Thyroid gland (tissue), 4 donors: ENCODE measurements at regions not wholly inside any gene's neighbourhood (a gene's known extent, or its start where the extent isn't known, plus 50 kb on each side); places are given as distances from the start of the nearest gene placed in this dataset.

Experiments used
- DNase-seq, 2 donors: peaks; one replicate each; pipeline ENCODE4 v3.0.0-alpha.2; 2019
- H3K27ac ChIP-seq, 3 donors: fragments of 200-600 bp; sonication (generic); 1 replicate in 2 of 3; 2 replicates in 1 of 3; pipeline ENCODE4 v1.5.1; 2016 to 2019; ENCODE audit warnings: mild to moderate bottlenecking in 1 of 3, moderate library complexity in 1 of 3
- H3K27me3 ChIP-seq: fragments of 200-600 bp; sonication (generic); one replicate; pipeline ENCODE4 v1.5.1; 2019
- H3K36me3 ChIP-seq, 2 donors: fragments of 200-600 bp; sonication (generic); one replicate each; pipeline ENCODE4 v1.5.1; 2016 to 2019
- H3K4me1 ChIP-seq, 2 donors: fragments of 200-600 bp; sonication (generic); one replicate each; pipeline ENCODE4 v1.5.1; 2017 to 2019
- H3K4me3 ChIP-seq, 3 donors: fragments of 200-600 bp; sonication (generic); replicated peaks in 1 of 3; 1 replicate in 2 of 3; 2 replicates in 1 of 3; pipeline ENCODE4 v1.5.1; 2016; ENCODE audit warnings: mild to moderate bottlenecking in 1 of 3
- H3K9me3 ChIP-seq: fragments of 200-600 bp; sonication (generic); one replicate; pipeline ENCODE4 v1.5.1; 2017
- POLR2A ChIP-seq, 2 donors: fragments of 450-650 bp; IDR thresholded peaks; one replicate each; pipeline ENCODE4 v1.6.1; 2017; ENCODE audit warnings: antibody characterized with exemption in 2 of 2, mild to moderate bottlenecking in 2 of 2, moderate library complexity in 1 of 2
- WGBS, 2 donors: methylation state at CpG; one replicate each; pipeline ENCODE4 v1.1.5; 2017; 5-methylcytosine and 5-hydroxymethylcytosine counted together
- intact Hi-C: fragments of 100-400 bp; cut with DNase I; formaldehyde crosslinking; loops from one replicate; pipeline ENCODE4 v1.15.1; 2023
- TF ChIP-seq, protein P1 (sequence below), 6 experiments: fragments of 200-600 bp in 3 of 6; fragments of 450-650 bp in 3 of 6; sonication (generic) in 3 of 6; IDR thresholded peaks; one replicate each; pipeline ENCODE4 v1.5.1; 2016 to 2019; ENCODE audit warnings: antibody characterized with exemption in 6 of 6, mild to moderate bottlenecking in 2 of 6, inconsistent platforms in 1 of 6, moderate library complexity in 1 of 6

DNA sequence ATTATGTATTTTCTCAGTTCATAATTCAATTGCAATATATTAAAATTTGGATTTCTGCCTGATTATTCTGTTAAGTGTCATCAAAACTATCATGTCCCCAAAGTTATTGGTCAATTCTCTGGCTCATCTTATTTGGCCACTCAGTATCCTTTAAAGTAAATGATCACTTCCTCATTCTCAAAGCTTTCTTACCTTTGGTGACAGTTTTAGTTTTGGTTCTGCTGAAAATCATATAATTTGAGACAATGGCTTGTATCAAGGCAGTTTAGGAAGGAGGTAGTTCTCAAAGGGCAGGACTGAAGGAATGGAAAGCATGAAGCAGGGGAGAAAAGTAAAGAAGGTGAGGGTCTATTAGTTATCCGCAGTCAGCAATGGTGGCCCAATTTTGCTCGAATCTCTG lies 1832.1 kb downstream of the ARAP2 start:
- intact Hi-C loops, result no loop called here
- TF ChIP-seq, protein P1, sequence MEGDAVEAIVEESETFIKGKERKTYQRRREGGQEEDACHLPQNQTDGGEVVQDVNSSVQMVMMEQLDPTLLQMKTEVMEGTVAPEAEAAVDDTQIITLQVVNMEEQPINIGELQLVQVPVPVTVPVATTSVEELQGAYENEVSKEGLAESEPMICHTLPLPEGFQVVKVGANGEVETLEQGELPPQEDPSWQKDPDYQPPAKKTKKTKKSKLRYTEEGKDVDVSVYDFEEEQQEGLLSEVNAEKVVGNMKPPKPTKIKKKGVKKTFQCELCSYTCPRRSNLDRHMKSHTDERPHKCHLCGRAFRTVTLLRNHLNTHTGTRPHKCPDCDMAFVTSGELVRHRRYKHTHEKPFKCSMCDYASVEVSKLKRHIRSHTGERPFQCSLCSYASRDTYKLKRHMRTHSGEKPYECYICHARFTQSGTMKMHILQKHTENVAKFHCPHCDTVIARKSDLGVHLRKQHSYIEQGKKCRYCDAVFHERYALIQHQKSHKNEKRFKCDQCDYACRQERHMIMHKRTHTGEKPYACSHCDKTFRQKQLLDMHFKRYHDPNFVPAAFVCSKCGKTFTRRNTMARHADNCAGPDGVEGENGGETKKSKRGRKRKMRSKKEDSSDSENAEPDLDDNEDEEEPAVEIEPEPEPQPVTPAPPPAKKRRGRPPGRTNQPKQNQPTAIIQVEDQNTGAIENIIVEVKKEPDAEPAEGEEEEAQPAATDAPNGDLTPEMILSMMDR (IDR thresholded peaks at IDR 0.05), result no peak
- no peak for TF ChIP-seq POLR2A (IDR thresholded peaks at IDR 0.05)
- no peak for DNase-seq
- H3K36me3 ChIP-seq, result no peaks in the 10 kb centered on the region
- no peak overlapping the region for H3K27ac ChIP-seq
- no peaks in the 10 kb centered on the region for H3K4me1 ChIP-seq
- WGBS, 2 donors, result 93 to 96% methylated on average over 2 of the region's 2 CpGs
- no peaks in the 10 kb centered on the region for H3K9me3 ChIP-seq
- H3K4me3 ChIP-seq, result no peak overlapping the region
- no peaks in the 10 kb centered on the region for H3K27me3 ChIP-seq

DNA sequence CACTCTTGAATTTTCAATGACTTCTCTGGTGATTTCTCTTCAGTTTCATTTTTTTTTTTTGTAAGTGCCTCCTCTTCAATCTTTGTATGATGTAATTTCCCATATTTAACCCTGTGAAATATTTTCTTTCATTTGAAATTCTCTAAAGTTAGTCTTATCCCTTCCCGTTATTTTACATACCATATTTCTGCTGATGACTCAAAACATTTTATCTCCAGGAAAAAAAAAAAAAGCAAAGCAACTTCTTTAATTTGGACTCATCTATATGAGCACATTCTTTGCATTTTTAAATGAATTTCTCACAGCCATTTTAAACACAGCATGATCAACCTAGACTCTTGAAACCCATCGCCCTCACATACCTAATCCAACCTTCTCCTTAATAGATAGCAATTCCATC lies 1831.4 kb downstream of the ARAP2 start:
- intact Hi-C loops, result no loop called here
- 89 to 94% methylated on average over 2 of the region's 2 CpGs for WGBS, 2 donors

DNA sequence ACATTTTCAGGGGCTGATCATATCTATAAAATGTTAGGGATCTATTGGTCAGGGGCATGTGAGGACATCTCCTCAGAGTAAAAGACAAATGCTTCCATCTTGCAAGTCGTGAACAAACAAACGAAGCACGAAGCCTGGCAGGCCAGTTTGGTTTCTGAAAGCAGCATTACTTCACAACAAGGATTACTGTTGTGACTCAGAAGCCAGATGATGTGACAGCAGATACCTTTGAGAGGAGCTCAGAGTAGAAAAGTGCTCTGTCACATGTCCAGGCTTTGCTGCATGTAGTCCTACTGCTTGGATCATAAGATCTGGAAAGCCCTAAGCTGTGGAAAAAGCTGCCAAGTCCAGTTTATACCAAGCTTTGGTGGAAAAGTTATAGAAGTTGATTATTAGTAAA lies 1827.2 kb downstream of the ARAP2 start:
- H3K4me1 ChIP-seq, result no peaks in the 10 kb centered on the region
- H3K27ac ChIP-seq, result no peak overlapping the region
- intact Hi-C loops, result no loop called here
- 75 to 93% methylated on average over 3 of the region's 3 CpGs for WGBS, 2 donors
- no peak overlapping the region for H3K4me3 ChIP-seq
- TF ChIP-seq POLR2A (IDR thresholded peaks at IDR 0.05), result no peak
- TF ChIP-seq, protein P1 (IDR thresholded peaks at IDR 0.05), result no peak
- no peaks in the 10 kb centered on the region for H3K36me3 ChIP-seq
- DNase-seq, result no peak
- H3K9me3 ChIP-seq, result no peaks in the 10 kb centered on the region
- no peaks in the 10 kb centered on the region for H3K27me3 ChIP-seq

More for the DNA sequence above, 1831.4 kb downstream of the ARAP2 start:
- H3K4me3 ChIP-seq, result no peak overlapping the region
- no peaks in the 10 kb centered on the region for H3K9me3 ChIP-seq
- no peaks in the 10 kb centered on the region for H3K36me3 ChIP-seq
- no peak for TF ChIP-seq POLR2A (IDR thresholded peaks at IDR 0.05)
- TF ChIP-seq, protein P1 (IDR thresholded peaks at IDR 0.05), result no peak
- H3K27ac ChIP-seq, result no peak overlapping the region
- DNase-seq, result no peak
- H3K27me3 ChIP-seq, result no peaks in the 10 kb centered on the region
- no peaks in the 10 kb centered on the region for H3K4me1 ChIP-seq

DNA sequence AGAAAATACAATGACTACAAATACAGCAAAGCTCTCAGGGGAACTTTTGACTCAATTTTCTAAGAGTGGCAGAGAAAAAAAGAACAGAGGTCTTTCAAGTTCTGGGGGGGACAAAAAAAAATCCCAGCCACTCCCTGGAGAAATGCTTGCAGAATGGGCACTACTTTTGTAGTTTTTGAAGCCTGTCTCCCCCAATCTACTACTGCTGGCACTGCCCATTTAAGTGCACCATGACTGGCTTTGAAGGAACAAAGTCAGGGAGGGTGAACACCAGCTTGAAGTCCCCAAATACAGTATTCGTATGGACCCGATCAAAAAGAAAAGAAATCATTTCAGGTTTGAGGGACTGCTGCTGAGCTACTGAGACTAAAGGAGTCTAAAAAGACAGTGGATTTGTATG lies 1824.4 kb downstream of the ARAP2 start:
- TF ChIP-seq, protein P1 (IDR thresholded peaks at IDR 0.05), result no peak
- no peak for TF ChIP-seq POLR2A (IDR thresholded peaks at IDR 0.05)
- no peak overlapping the region for H3K27ac ChIP-seq
- DNase-seq, result no peak
- H3K9me3 ChIP-seq, result no peaks in the 10 kb centered on the region
- 84 to 94% methylated on average over 2 of the region's 2 CpGs for WGBS, 2 donors
- H3K4me3 ChIP-seq, result no peak overlapping the region
- no peaks in the 10 kb centered on the region for H3K27me3 ChIP-seq
- intact Hi-C loops, result no loop called here
- H3K36me3 ChIP-seq, result no peaks in the 10 kb centered on the region
- H3K4me1 ChIP-seq, result peaks cover 0 to 8% of the 10 kb centered on the region in 2 donors

DNA sequence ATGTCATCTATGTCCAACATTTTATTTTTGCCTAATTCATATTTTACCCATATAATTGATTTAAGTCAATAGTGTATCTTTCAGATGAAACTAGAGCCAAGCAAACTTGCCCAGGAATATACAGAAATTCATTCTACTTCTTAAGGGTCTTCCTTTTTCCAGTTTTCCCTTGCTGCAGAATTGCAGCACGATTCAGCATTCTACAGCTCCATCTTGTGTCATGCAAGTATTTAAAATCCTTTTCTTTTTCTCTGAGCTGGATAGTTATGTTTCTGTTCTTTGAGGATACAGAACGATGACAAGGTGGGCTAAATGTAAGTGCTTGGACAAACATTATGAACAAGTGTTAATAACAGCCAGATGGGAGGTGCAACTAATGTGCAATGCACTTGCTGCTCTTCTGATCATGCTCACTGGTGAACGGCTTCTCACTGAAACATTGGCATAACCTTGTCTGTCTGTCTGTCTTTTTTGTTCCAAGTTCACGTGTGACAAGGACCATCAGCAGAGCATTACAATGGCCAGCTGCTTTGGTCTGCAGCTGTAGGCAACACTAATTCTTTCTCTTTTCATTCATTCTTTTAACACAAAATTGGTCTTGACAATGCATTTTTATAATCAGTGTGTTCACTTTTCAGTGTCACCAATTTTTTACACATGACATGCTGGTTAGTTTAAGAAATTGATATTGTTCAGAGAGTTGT lies 1821.7 kb downstream of the ARAP2 start:
- Histone ChIP-seq H3K27me3 (no peaks in the 10 kb centered on the region), H3K36me3 (no peaks in the 10 kb centered on the region), H3K4me3 (no peak overlapping the region), H3K9me3 (no peaks in the 10 kb centered on the region), H3K4me1 (peaks cover 0 to 8% of the 10 kb centered on the region in 2 donors), H3K27ac (no peak overlapping the region)
- no peak for TF ChIP-seq POLR2A (IDR thresholded peaks at IDR 0.05)
- TF ChIP-seq, protein P1 (IDR thresholded peaks at IDR 0.05), result peak in 2 of 6 experiments; percentile 19 to 29
- DNase-seq, result no peak
- intact Hi-C loops, result no loop called here
- 20% methylated on average over 4 of the region's 4 CpGs for WGBS, 2 donors
